OCI-M1 (cell line): ENCODE measurements at regions not wholly inside any gene's neighbourhood (a gene's known extent, or its start where the extent isn't known, plus 50 kb on each side); places are given as distances from the start of the nearest gene placed in this dataset.
"Not testable (repeated sequence)": the region's sequence is repeated elsewhere in the genome, so short reads cannot be mapped to it uniquely, and the experiment has no call there.

Experiments
- DNase-seq: peaks from one replicate; lab custom pipeline; 2025; lab: John Stamatoyannopoulos, UW

GRCh38 chr14:81751198-81751597 lies 217.5 kb upstream of the SEL1L start:
- no peak for DNase-seq

GRCh38 chr14:81759541-81759940 lies 225.9 kb upstream of the SEL1L start:
- DNase-seq, result peak; percentile 3

GRCh38 chr14:81765651-81766275 lies 232.1 kb upstream of the SEL1L start:
- DNase-seq, result peak; percentile 50

GRCh38 chr14:81766321-81766915 lies 232.8 kb upstream of the SEL1L start:
- DNase-seq, result no peak

- DNase-seq, result peak; percentile 82
Measured at GRCh38 chr14:81767266-81767995, 233.8 kb upstream of the SEL1L start.

- DNase-seq, result no peak
Measured at GRCh38 chr14:81771651-81772275, 238.1 kb upstream of the SEL1L start.

GRCh38 chr14:81772381-81772780 lies 238.7 kb upstream of the SEL1L start:
- DNase-seq, result no peak

GRCh38 chr14:81776531-81776930 lies 242.9 kb upstream of the SEL1L start:
- no peak for DNase-seq

- DNase-seq, result not testable (repeated sequence)
Measured at GRCh38 chr14:81781798-81782197, 248.1 kb upstream of the SEL1L start.

GRCh38 chr14:81784084-81784483 lies 250.4 kb upstream of the SEL1L start:
- no peak for DNase-seq

GRCh38 chr14:81797315-81797714 lies 263.7 kb upstream of the SEL1L start:
- no peak for DNase-seq

GRCh38 chr14:81801921-81802320 lies 268.3 kb upstream of the SEL1L start:
- no peak for DNase-seq

- no peak for DNase-seq
Measured at GRCh38 chr14:81802341-81802740, 268.7 kb upstream of the SEL1L start.

- DNase-seq, result no peak
Measured at GRCh38 chr14:81805785-81806184, 272.1 kb upstream of the SEL1L start.

GRCh38 chr14:81811705-81812269 lies 278.1 kb upstream of the SEL1L start:
- DNase-seq, result peak; percentile 55

- DNase-seq, result no peak
Measured at GRCh38 chr14:81818271-81818670, 284.6 kb upstream of the SEL1L start.

GRCh38 chr14:81819344-81819743 lies 285.7 kb upstream of the SEL1L start:
- peak; percentile 6 for DNase-seq

GRCh38 chr14:81819910-81820309 lies 286.3 kb upstream of the SEL1L start:
- DNase-seq, result no peak

GRCh38 chr14:81826081-81826480 lies 292.4 kb upstream of the SEL1L start:
- no peak for DNase-seq

GRCh38 chr14:81829447-81829846 lies 295.8 kb upstream of the SEL1L start:
- DNase-seq, result no peak

- peak; percentile 21 for DNase-seq
Measured at GRCh38 chr14:81831128-81831820, 297.6 kb upstream of the SEL1L start.

GRCh38 chr14:81834308-81834707 lies 300.7 kb upstream of the SEL1L start:
- no peak for DNase-seq
